HEK293 (cell line): ENCODE measurements at regions not wholly inside any gene's neighbourhood (a gene's known extent, or its start where the extent isn't known, plus 50 kb on each side); places are given as distances from the start of the nearest gene placed in this dataset.
"Not testable (repeated sequence)": the region's sequence is repeated elsewhere in the genome, so short reads cannot be mapped to it uniquely, and the experiment has no call there.

Source experiments
- CTCF ChIA-PET: fragments of 350-600 bp; formaldehyde crosslinking; extraction: SDS; loops from one replicate; lab custom pipeline; 2021; ENCODE audit warnings: antibody characterized with exemption; lab: Yijun Ruan, JAX
- POLR2A ChIA-PET: fragments of 300-600 bp; formaldehyde crosslinking; extraction: SDS; loops from one replicate; lab custom pipeline; 2020; ENCODE audit warnings: antibody characterized with exemption, inconsistent platforms; lab: Yijun Ruan, JAX
- H3K27ac ChIP-seq: fragments of 200-500 bp; sonication (Bioruptor generic); 2 replicates; pipeline ENCODE4 v1.5.1; 2014; ENCODE audit warnings: low read depth, low read length, control low read depth, inconsistent platforms; ENCODE audit errors: extremely low read depth
- H3K36me3 ChIP-seq, 2 experiments: fragments of 200-500 bp in 1 of 2; sonication (Bioruptor generic) in 1 of 2; 1 replicate in 1 of 2; 2 replicates in 1 of 2; pipeline ENCODE4 v1.5.1; 2014 to 2017; ENCODE audit warnings: inconsistent platforms in 2 of 2, low read length in 2 of 2; ENCODE audit not compliant: control insufficient read depth in 2 of 2, insufficient read depth in 1 of 2
- H3K4me1 ChIP-seq: fragments of 200-500 bp; sonication (Bioruptor generic); 2 replicates; pipeline ENCODE4 v1.5.1; 2014; ENCODE audit warnings: mild to moderate bottlenecking, low read length, inconsistent platforms; ENCODE audit not compliant: control insufficient read depth, insufficient read depth
- H3K4me3 ChIP-seq: 2 replicates; pipeline ENCODE4 v1.5.1; 2011; ENCODE audit warnings: low read depth, mild to moderate bottlenecking, control low read depth, low read length, moderate library complexity
- H3K9me3 ChIP-seq: fragments of 200-500 bp; sonication (Bioruptor generic); 2 replicates; pipeline ENCODE4 v1.5.1; 2014; ENCODE audit warnings: low read depth, low read length, inconsistent platforms; ENCODE audit not compliant: control insufficient read depth, insufficient read depth
- BCL6B ChIP-seq: fragments of 450-650 bp; formaldehyde crosslinking; IDR thresholded peaks from 2 replicates; pipeline ENCODE4 v1.5.1; 2017; ENCODE audit warnings: missing biosample characterization, missing genetic modification characterization
- FEZF1 ChIP-seq: fragments of 450-650 bp; formaldehyde crosslinking; IDR thresholded peaks from 2 replicates; pipeline ENCODE4 v1.5.1; 2016; ENCODE audit warnings: missing biosample characterization, missing genetic modification characterization
- HOXC10 ChIP-seq: sonication (generic); formaldehyde crosslinking; IDR thresholded peaks from 2 replicates; pipeline ENCODE4 v1.8.1; 2023; ENCODE audit warnings: mild to moderate bottlenecking, missing genetic modification reagents
- IKZF3 ChIP-seq: fragments of 450-650 bp; IDR thresholded peaks from 2 replicates; pipeline ENCODE4 v1.5.0; 2018; ENCODE audit warnings: missing biosample characterization, mild to moderate bottlenecking, missing genetic modification characterization, moderate library complexity
- KLF1 ChIP-seq: fragments of 450-650 bp; formaldehyde crosslinking; IDR thresholded peaks from 2 replicates; pipeline ENCODE4 v1.5.1; 2016; ENCODE audit warnings: missing biosample characterization, missing genetic modification characterization
- KLF7 ChIP-seq: fragments of 450-650 bp; formaldehyde crosslinking; IDR thresholded peaks from 2 replicates; pipeline ENCODE4 v1.5.1; 2016; ENCODE audit warnings: missing biosample characterization, missing genetic modification characterization, borderline replicate concordance
- TRIM28 ChIP-seq: IDR thresholded peaks from 2 replicates; pipeline ENCODE4 v1.6.1; 2011; ENCODE audit warnings: low read length, control low read depth, borderline replicate concordance
- YY1 ChIP-seq: fragments of 450-650 bp; formaldehyde crosslinking; IDR thresholded peaks from 2 replicates; pipeline ENCODE4 v1.5.1; 2018; ENCODE audit warnings: missing biosample characterization, missing genetic modification characterization
- ZBTB1 ChIP-seq: fragments of 450-650 bp; formaldehyde crosslinking; IDR thresholded peaks from 2 replicates; pipeline ENCODE4 v1.5.1; 2016; ENCODE audit warnings: missing biosample characterization, missing genetic modification characterization
- ZBTB17 ChIP-seq: fragments of 450-650 bp; formaldehyde crosslinking; IDR thresholded peaks from 2 replicates; pipeline ENCODE4 v1.5.1; 2016; ENCODE audit warnings: missing biosample characterization, missing genetic modification characterization
- ZFP3 ChIP-seq: fragments of 450-650 bp; formaldehyde crosslinking; IDR thresholded peaks from 2 replicates; pipeline ENCODE4 v1.5.1; 2016; ENCODE audit warnings: low read depth, missing biosample characterization, missing genetic modification characterization
- ZNF114 ChIP-seq: fragments of 450-650 bp; formaldehyde crosslinking; IDR thresholded peaks from 2 replicates; pipeline ENCODE4 v1.5.0; 2017; ENCODE audit warnings: missing biosample characterization, missing genetic modification characterization
- ZNF132 ChIP-seq: fragments of 450-650 bp; formaldehyde crosslinking; IDR thresholded peaks from 2 replicates; pipeline ENCODE4 v1.5.1; 2017; ENCODE audit warnings: missing biosample characterization, missing genetic modification characterization, borderline replicate concordance
- ZNF155 ChIP-seq: fragments of 450-650 bp; formaldehyde crosslinking; IDR thresholded peaks from 2 replicates; pipeline ENCODE4 v1.5.1; 2016; ENCODE audit warnings: missing biosample characterization, missing genetic modification characterization
- ZNF221 ChIP-seq: fragments of 450-650 bp; formaldehyde crosslinking; IDR thresholded peaks from 2 replicates; pipeline ENCODE4 v1.5.1; 2017; ENCODE audit warnings: missing biosample characterization, missing genetic modification characterization, borderline replicate concordance
- ZNF354C ChIP-seq: fragments of 450-650 bp; formaldehyde crosslinking; IDR thresholded peaks from 2 replicates; pipeline ENCODE4 v1.5.1; 2016; ENCODE audit warnings: missing biosample characterization, missing genetic modification characterization, low read depth, borderline replicate concordance
- ZNF366 ChIP-seq: fragments of 450-650 bp; formaldehyde crosslinking; conservative IDR thresholded peaks from 2 replicates; pipeline ENCODE4 v1.5.1; 2016; ENCODE audit warnings: missing biosample characterization, missing genetic modification characterization
- ZNF513 ChIP-seq: fragments of 450-650 bp; IDR thresholded peaks from 2 replicates; pipeline ENCODE4 v1.5.1; 2018; ENCODE audit warnings: missing biosample characterization, missing genetic modification characterization
- ZNF677 ChIP-seq: fragments of 450-650 bp; IDR thresholded peaks from 2 replicates; pipeline ENCODE4 v1.5.0; 2018; ENCODE audit warnings: missing biosample characterization, mild to moderate bottlenecking, missing genetic modification characterization, moderate library complexity
- ZNF747 ChIP-seq: fragments of 450-650 bp; formaldehyde crosslinking; IDR thresholded peaks from 2 replicates; pipeline ENCODE4 v1.5.1; 2016; ENCODE audit warnings: missing biosample characterization, missing genetic modification characterization
- ZNF791 ChIP-seq: fragments of 450-650 bp; formaldehyde crosslinking; IDR thresholded peaks from 2 replicates; pipeline ENCODE4 v1.5.1; 2016; ENCODE audit warnings: missing biosample characterization, missing genetic modification characterization

- CTCF ChIA-PET, result interaction anchor here (0.5 to 1.0 kb wide), 4 partner anchors 18 to 731 kb away, joined by 3 to 6 read pairs (median 4); no protein-coding TSS in a partner anchor
- Histone ChIP-seq H3K27ac (no peak overlapping the region), H3K9me3 (no peaks in the 10 kb centered on the region), H3K4me3 (no peak overlapping the region), H3K36me3 (no peaks in the 10 kb centered on the region), H3K4me1 (peaks cover 3% of the 10 kb centered on the region; the same call in 1 of the 2 replicates)
- POLR2A ChIA-PET, result no interaction called here
- TF ChIP-seq ZNF132 (tag by site-specific recombination), result no peak
- TF ChIP-seq YY1 (tag by site-specific recombination), result no peak
- no peak for TF ChIP-seq KLF7 (tag by site-specific recombination)
- TF ChIP-seq ZNF791 (tag by site-specific recombination), result no peak
These were observed 71.3 kb upstream of the PODXL start for GRCh38 chr7:131627735-131628190.

GRCh38 chr7:131626643-131627042 lies 70.2 kb upstream of the PODXL start:
- ChIA-PET POLR2A (no interaction called here), CTCF (interaction anchor here (0.7 to 1.3 kb wide), 4 partner anchors 29 to 114 kb away, joined by 3 to 5 read pairs (median 3); no protein-coding TSS in a partner anchor)
- Histone ChIP-seq H3K4me3 (no peak overlapping the region), H3K4me1 (peaks cover 3% of the 10 kb centered on the region; the same call in 1 of the 2 replicates), H3K36me3 (no peaks in the 10 kb centered on the region), H3K9me3 (no peaks in the 10 kb centered on the region), H3K27ac (no peak overlapping the region)
- TF ChIP-seq ZFP3 (no peak), ZNF114 (tag by site-specific recombination) (no peak), ZNF513 (tag by site-specific recombination) (no peak), ZBTB1 (no peak), FEZF1 (no peak), KLF1 (tag by site-specific recombination) (no peak), ZNF677 (no peak), ZNF354C (tag by site-specific recombination) (no peak), HOXC10 (CRISPR knock-in tag) (no peak), ZNF155 (tag by site-specific recombination) (no peak), ZBTB17 (no peak), ZNF747 (tag by site-specific recombination) (no peak), TRIM28 (no peak)

- no peaks in the 10 kb centered on the region for H3K36me3 ChIP-seq
- CTCF ChIA-PET, result interaction anchor here (0.6 to 1.4 kb wide), 7 partner anchors 9 to 113 kb away, joined by 3 to 5 read pairs (median 3); no protein-coding TSS in a partner anchor
- no peak overlapping the region for H3K27ac ChIP-seq
- TF ChIP-seq ZNF366 (tag by site-specific recombination), result no peak
- no peak for TF ChIP-seq IKZF3 (tag by site-specific recombination)
- no peak for TF ChIP-seq BCL6B (tag by site-specific recombination)
- no peak for TF ChIP-seq ZNF221 (tag by site-specific recombination)
- POLR2A ChIA-PET, result no interaction called here
- peaks cover 3% of the 10 kb centered on the region; the same call in 1 of the 2 replicates for H3K4me1 ChIP-seq
- H3K4me3 ChIP-seq, result no peak overlapping the region
- H3K9me3 ChIP-seq, result no peaks in the 10 kb centered on the region
These were observed 69.5 kb upstream of the PODXL start for GRCh38 chr7:131625817-131626372.

GRCh38 chr7:131625345-131625744 lies 68.9 kb upstream of the PODXL start:
- H3K27ac ChIP-seq, POLR2A ChIA-PET, H3K4me1 ChIP-seq, H3K36me3 ChIP-seq, H3K9me3 ChIP-seq, H3K4me3 ChIP-seq: not testable (repeated sequence)
- CTCF ChIA-PET, result interaction anchor here (0.6 to 1.4 kb wide), 5 partner anchors 8 to 78 kb away, joined by 3 read pairs; no protein-coding TSS in a partner anchor
